ENCODE measurements at regions not wholly inside any gene's neighbourhood (a gene's known extent, or its start where the extent isn't known, plus 50 kb on each side); places are given as distances from the start of the nearest gene placed in this dataset.
"Not testable (repeated sequence)": the region's sequence is repeated elsewhere in the genome, so short reads cannot be mapped to it uniquely, and the experiment has no call there.

GRCh38 chr4:26048378-26048882, 134.4 kb downstream of the SMIM20 start:
- no peak for DNase-seq

GRCh38 chr4:26048950-26049349, 134.9 kb downstream of the SMIM20 start:
- no peak for DNase-seq

- DNase-seq: no peak
These were observed 135.4 kb downstream of the SMIM20 start for GRCh38 chr4:26049447-26049846.

- no peak for DNase-seq
These were observed 136.2 kb downstream of the SMIM20 start for GRCh38 chr4:26050212-26050643.

- no peak for DNase-seq
These were observed 136.7 kb downstream of the SMIM20 start for GRCh38 chr4:26050671-26051070.

- no peak for DNase-seq
These were observed 137.2 kb downstream of the SMIM20 start for GRCh38 chr4:26051240-26051639.

GRCh38 chr4:26052663-26053541, 138.9 kb downstream of the SMIM20 start:
- no peak for DNase-seq

GRCh38 chr4:26053761-26054160, 139.7 kb downstream of the SMIM20 start:
- no peak for DNase-seq

GRCh38 chr4:26055855-26056254, 141.8 kb downstream of the SMIM20 start:
- DNase-seq: no peak

- no peak for DNase-seq
These were observed 142.4 kb downstream of the SMIM20 start for GRCh38 chr4:26056406-26056805.

- not testable (repeated sequence) for DNase-seq
These were observed 143.8 kb downstream of the SMIM20 start for GRCh38 chr4:26057839-26058238.

GRCh38 chr4:26058537-26058936, 144.5 kb downstream of the SMIM20 start:
- no peak for DNase-seq

- no peak for DNase-seq
These were observed 145.6 kb downstream of the SMIM20 start for GRCh38 chr4:26059391-26060154.

- no peak for DNase-seq
These were observed 146.3 kb downstream of the SMIM20 start for GRCh38 chr4:26060286-26060685.

GRCh38 chr4:26061248-26061986, 147.4 kb downstream of the SMIM20 start:
- no peak for DNase-seq

GRCh38 chr4:26062215-26062614, 148.2 kb downstream of the SMIM20 start:
- no peak for DNase-seq

- not testable (repeated sequence) for DNase-seq
These were observed 150.0 kb downstream of the SMIM20 start for GRCh38 chr4:26064009-26064408.

GRCh38 chr4:26065833-26066232, 151.8 kb downstream of the SMIM20 start:
- no peak for DNase-seq

GRCh38 chr4:26067035-26067434, 153.0 kb downstream of the SMIM20 start:
- DNase-seq: no peak

GRCh38 chr4:26069218-26069617, 155.2 kb downstream of the SMIM20 start:
- DNase-seq: no peak

- DNase-seq: no peak
These were observed 157.7 kb downstream of the SMIM20 start for GRCh38 chr4:26071688-26072087.

- no peak for DNase-seq
These were observed 160.0 kb downstream of the SMIM20 start for GRCh38 chr4:26073886-26074560.

All from activated naive CD4-positive, alpha-beta T cell (primary cell).